ENCODE measurements at regions not wholly inside any gene's neighbourhood (a gene's known extent, or its start where the extent isn't known, plus 50 kb on each side); places are given as distances from the start of the nearest gene placed in this dataset.

DNA sequence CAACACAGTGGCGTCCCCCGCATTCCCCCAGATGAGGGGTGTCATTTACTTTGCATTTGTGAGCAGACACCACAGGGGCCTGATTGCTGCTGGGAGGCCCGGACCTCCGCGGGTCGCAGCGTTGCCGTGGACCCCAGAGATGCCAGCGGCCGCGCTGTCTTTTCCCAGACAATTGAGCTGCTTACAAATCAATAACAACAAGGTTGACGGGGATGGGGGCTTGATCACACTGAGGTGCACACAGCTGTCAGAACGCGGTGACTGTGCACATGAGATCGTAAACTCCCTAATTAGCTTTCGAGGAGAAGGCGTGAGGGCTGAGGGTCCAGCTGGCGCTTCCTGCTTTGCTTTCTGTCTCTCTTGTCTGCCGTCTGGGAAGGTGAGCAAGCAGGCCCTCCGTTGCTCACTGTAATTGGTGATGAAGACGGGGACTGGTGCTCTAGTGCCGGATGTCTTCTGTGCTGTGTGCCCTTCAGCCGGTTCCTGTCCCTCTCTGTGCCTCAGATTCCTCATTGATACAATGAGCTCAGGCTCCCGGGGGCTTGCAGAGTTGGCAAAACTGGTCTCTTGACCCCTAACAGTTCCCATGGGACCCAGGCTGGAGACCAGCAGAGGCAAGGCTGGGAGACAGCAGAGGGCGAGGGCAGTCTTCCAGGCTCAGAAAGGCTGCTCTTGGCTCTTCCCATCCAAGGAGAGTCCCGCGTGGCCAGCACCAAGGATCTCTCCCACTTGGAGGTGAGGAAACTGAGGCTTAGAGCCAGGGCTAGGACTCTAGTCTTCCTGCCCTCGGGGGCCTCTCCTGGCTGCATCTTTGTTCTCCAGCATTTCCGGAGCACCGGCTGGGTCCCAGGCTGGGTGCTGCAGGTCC is 126.0 kb upstream of the PMEPA1 start:
- Histone ChIP-seq H3K36me3 (no peaks in the 10 kb centered on the region), H3K27ac (no peak overlapping the region), H3K4me3 (no peak overlapping the region), H3K4me1 (no peaks in the 10 kb centered on the region), H3K9me3 (no peaks in the 10 kb centered on the region), H3K27me3 (no peaks in the 10 kb centered on the region)
- intact Hi-C loops (cut with DNase I; ENCODE audit: low total_unique reads): no loop called here
- DNase-seq: no peak
- TF ChIP-seq CTCF (IDR thresholded peaks at IDR 0.05) (no peak), POLR2A (IDR thresholded peaks at IDR 0.05) (no peak)

DNA sequence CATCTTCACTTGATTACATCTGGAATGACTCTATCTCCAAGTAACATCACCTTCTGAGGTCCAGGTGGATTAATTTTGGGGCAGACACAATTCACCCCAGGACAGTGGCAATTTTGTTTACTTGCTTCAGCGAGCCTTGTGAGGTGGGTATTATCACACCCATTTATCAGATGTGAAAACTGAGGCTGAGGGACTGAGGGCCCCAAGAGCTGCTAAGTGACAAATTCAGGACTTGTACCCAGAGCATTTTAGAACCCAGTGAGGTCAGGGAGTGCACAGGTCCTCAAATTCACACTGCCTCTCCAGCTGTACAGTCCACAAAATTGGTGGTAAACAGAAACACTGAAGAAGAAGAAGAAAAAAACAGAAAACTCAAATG is 125.2 kb upstream of the PMEPA1 start:
- no peaks in the 10 kb centered on the region for H3K27me3 ChIP-seq
- intact Hi-C loops (cut with DNase I; ENCODE audit: low total_unique reads): no loop called here

GRCh38 chr20:57834306-57835073 is 124.7 kb upstream of the PMEPA1 start:
- Histone ChIP-seq H3K27me3 (no peaks in the 10 kb centered on the region), H3K4me3 (no peak overlapping the region), H3K36me3 (no peaks in the 10 kb centered on the region), H3K9me3 (no peaks in the 10 kb centered on the region), H3K4me1 (no peaks in the 10 kb centered on the region), H3K27ac (no peak overlapping the region)
- no peak for TF ChIP-seq CTCF (IDR thresholded peaks at IDR 0.05)
- no peak for TF ChIP-seq POLR2A (IDR thresholded peaks at IDR 0.05)
- intact Hi-C loops (cut with DNase I; ENCODE audit: low total_unique reads): no loop called here
- no peak for DNase-seq

More for the DNA sequence above, 125.2 kb upstream of the PMEPA1 start:
- Histone ChIP-seq H3K9me3 (no peaks in the 10 kb centered on the region), H3K4me1 (no peaks in the 10 kb centered on the region), H3K4me3 (no peak overlapping the region), H3K36me3 (no peaks in the 10 kb centered on the region), H3K27ac (no peak overlapping the region)
- no peak for DNase-seq
- TF ChIP-seq CTCF (IDR thresholded peaks at IDR 0.05) (no peak), POLR2A (IDR thresholded peaks at IDR 0.05) (no peak)

DNA sequence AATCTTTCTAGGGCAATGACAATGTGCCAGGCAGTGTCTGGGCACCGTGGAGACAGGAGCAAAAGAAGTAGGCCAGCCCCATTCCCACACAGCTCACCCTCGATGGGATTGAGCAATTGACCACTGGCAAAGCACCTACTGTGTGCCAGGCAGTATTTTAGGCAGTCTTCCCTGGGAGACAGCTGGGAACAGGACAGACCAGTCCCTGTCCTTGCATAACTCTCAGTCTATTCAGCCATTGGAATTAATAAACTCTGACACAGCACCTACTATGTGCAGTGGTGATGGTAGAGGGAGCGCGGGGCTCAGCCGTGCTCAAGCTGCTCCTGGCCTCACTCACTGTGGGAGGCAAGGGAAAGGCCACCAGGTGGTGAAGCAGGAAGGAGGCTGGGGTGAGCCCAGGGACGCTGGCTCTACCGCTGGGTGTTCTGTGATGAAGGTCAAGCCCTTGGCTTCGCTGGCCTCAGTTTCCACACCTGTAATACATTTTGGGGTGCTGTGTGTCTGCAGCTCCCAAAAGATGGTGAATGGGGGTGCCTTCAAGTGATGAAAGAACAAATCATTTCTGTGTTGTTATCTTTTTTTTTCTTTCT is 122.3 kb upstream of the PMEPA1 start:
- no peaks in the 10 kb centered on the region for H3K4me1 ChIP-seq
- no peak overlapping the region for H3K4me3 ChIP-seq
- DNase-seq: no peak
- H3K9me3 ChIP-seq: no peaks in the 10 kb centered on the region
- H3K27ac ChIP-seq: no peak overlapping the region
- TF ChIP-seq POLR2A (IDR thresholded peaks at IDR 0.05) (no peak), CTCF (IDR thresholded peaks at IDR 0.05) (no peak)
- intact Hi-C loops (cut with DNase I; ENCODE audit: low total_unique reads): no loop called here
- no peaks in the 10 kb centered on the region for H3K27me3 ChIP-seq
- H3K36me3 ChIP-seq: no peaks in the 10 kb centered on the region

All from uterus (tissue), 3 donors.